BLaER1 treated with 17β-estradiol and CSF1 and Interleukin-3, amounts not matched to agents 10 nM and 100 nM (cell line): ENCODE measurements at regions not wholly inside any gene's neighbourhood (a gene's known extent, or its start where the extent isn't known, plus 50 kb on each side); places are given as distances from the start of the nearest gene placed in this dataset.

Experiments used
- H3K27ac ChIP-seq, 11 experiments: shearing (Covaris generic); formaldehyde crosslinking; 2 replicates each; pipeline ENCODE4 v1.8.1; 2022
- H3K27me3 ChIP-seq, 11 experiments: shearing (Covaris generic); formaldehyde crosslinking; 2 replicates each; pipeline ENCODE4 v1.8.1; 2022
- H3K36me3 ChIP-seq, 11 experiments: shearing (Covaris generic); formaldehyde crosslinking; 2 replicates each; pipeline ENCODE4 v1.8.1; 2022
- H3K4me1 ChIP-seq, 10 experiments: shearing (Covaris generic); formaldehyde crosslinking; 2 replicates each; pipeline ENCODE4 v1.8.1; 2022
- H3K4me2 ChIP-seq, 11 experiments: shearing (Covaris generic); formaldehyde crosslinking; 2 replicates each; pipeline ENCODE4 v1.8.1; 2022
- H3K4me3 ChIP-seq, 10 experiments: shearing (Covaris generic); formaldehyde crosslinking; 2 replicates each; pipeline ENCODE4 v1.8.1; 2022
- H3K9ac ChIP-seq, 11 experiments: shearing (Covaris generic); formaldehyde crosslinking; 2 replicates each; pipeline ENCODE4 v1.8.1; 2022
- H3K9me3 ChIP-seq, 11 experiments: shearing (Covaris generic); formaldehyde crosslinking; replicated peaks in 1 of 11; 2 replicates each; pipeline ENCODE4 v1.8.1; 2022
- H4K20me1 ChIP-seq, 11 experiments: shearing (Covaris generic); formaldehyde crosslinking; 2 replicates each; pipeline ENCODE4 v1.8.1; 2022
- Cebpa-rat ChIP-seq, 11 experiments: shearing (Covaris generic); IDR thresholded peaks; 2 replicates each; pipeline ENCODE4 v1.8.1; 2022

DNA sequence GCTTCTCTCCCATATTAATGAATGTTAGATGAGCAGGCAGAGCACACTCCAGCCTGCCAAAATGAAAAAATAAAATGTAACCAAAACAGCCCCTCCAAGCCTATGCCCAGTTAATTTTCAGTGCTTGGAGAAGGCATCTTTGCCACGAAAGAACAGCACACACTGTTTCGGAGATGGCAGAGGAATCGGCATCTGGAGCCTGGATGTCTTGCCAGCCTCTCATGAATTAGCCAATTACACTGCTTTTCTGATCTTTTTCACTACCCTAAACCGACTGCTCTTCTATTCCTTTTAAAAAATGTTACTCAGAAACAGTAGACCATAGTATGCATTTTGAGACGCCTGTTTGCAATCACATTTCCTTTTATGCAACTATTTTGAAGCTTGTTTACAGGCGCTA, 249.6 kb downstream of the TLE3 start:
- Histone ChIP-seq H4K20me1 (peaks cover 0 to 32% (median 10%) of the 10 kb centered on the region in 11 experiments; a peak in 9 of 22 replicates), H3K4me2 (no peak overlapping the region), H3K4me3 (no peak overlapping the region), H3K4me1 (no peaks in the 10 kb centered on the region), H3K27me3 (peaks cover 32 to 71% (median 48%) of the 10 kb centered on the region in 11 experiments), H3K9me3 (peaks cover 0 to 11% (median 0%) of the 10 kb centered on the region in 11 experiments; a peak in 7 of 22 replicates), H3K27ac (no peak overlapping the region), H3K36me3 (no peaks in the 10 kb centered on the region), H3K9ac (no peak overlapping the region)
- no peak for TF ChIP-seq Cebpa-rat (IDR thresholded peaks at IDR 0.05)

DNA sequence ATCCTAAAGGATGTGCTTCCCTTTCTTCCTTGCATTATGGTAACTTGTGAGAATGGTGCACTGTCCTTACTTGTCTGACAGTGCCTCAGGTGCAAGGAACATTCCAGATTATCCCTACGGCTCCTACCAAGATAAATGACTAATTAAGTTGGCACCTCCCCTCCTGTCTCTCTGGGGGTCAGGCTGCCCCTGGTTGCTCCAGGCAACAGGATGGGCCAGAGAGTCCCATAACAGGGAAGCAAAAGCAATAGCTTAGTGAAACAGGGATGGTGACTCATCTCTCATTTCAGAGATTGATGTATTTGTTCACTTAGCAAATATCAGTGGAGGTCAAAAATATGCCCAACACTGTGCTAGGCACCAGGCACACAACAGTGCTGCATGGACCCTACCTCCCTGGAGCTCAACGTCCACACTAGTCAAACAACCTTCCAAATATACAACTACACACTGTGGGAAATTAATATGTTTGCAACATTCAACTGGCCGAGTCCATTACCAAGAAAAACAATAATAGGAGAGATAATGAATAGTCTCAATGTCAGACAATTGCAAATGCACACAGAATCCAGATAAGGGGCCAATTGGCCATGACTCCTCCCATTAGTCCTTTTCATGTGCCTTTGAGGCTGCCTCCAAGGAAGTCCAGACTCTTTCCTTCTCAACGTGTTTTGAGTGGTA, 249.0 kb downstream of the TLE3 start:
- H3K4me3 ChIP-seq, result no peak overlapping the region
- no peaks in the 10 kb centered on the region for H3K4me1 ChIP-seq
- peaks cover 38 to 71% (median 53%) of the 10 kb centered on the region in 11 experiments for H3K27me3 ChIP-seq
- H4K20me1 ChIP-seq, result peaks cover 0 to 38% (median 13%) of the 10 kb centered on the region in 11 experiments; a peak in 9 of 22 replicates
- H3K9me3 ChIP-seq, result peaks cover 0 to 16% (median 0%) of the 10 kb centered on the region in 11 experiments; a peak in 7 of 22 replicates
- H3K36me3 ChIP-seq, result no peaks in the 10 kb centered on the region
- H3K27ac ChIP-seq, result no peak overlapping the region
- H3K4me2 ChIP-seq, result no peak overlapping the region
- no peak overlapping the region for H3K9ac ChIP-seq
- no peak for TF ChIP-seq Cebpa-rat (IDR thresholded peaks at IDR 0.05)

GRCh38 chr15:69849232-69849610, 248.5 kb downstream of the TLE3 start:
- Histone ChIP-seq H3K27me3 (peaks cover 43 to 71% (median 59%) of the 10 kb centered on the region in 11 experiments), H3K4me2 (no peak overlapping the region), H3K36me3 (no peaks in the 10 kb centered on the region), H3K9me3 (peaks cover 0 to 16% (median 0%) of the 10 kb centered on the region in 11 experiments; a peak in 7 of 22 replicates), H3K4me3 (no peak overlapping the region), H4K20me1 (peaks cover 0 to 40% (median 13%) of the 10 kb centered on the region in 11 experiments; a peak in 9 of 22 replicates), H3K9ac (no peak overlapping the region), H3K27ac (no peak overlapping the region), H3K4me1 (no peaks in the 10 kb centered on the region)
- no peak for TF ChIP-seq Cebpa-rat (IDR thresholded peaks at IDR 0.05)

GRCh38 chr15:69852482-69852881, 245.2 kb downstream of the TLE3 start:
- no peaks in the 10 kb centered on the region for H3K36me3 ChIP-seq
- peaks cover 76 to 99% (median 91%) of the 10 kb centered on the region in 11 experiments for H3K27me3 ChIP-seq
- H3K4me3 ChIP-seq, result no peak overlapping the region
- no peak overlapping the region for H3K9ac ChIP-seq
- H3K9me3 ChIP-seq, result peaks cover 0 to 16% (median 0%) of the 10 kb centered on the region in 11 experiments; a peak in 7 of 22 replicates
- no peak overlapping the region for H3K27ac ChIP-seq
- TF ChIP-seq Cebpa-rat (IDR thresholded peaks at IDR 0.05), result no peak
- peaks cover 0 to 73% (median 40%) of the 10 kb centered on the region in 11 experiments; a peak in 15 of 22 replicates for H4K20me1 ChIP-seq
- H3K4me2 ChIP-seq, result no peak overlapping the region
- peaks cover 9 to 28% (median 25%) of the 10 kb centered on the region in 10 experiments for H3K4me1 ChIP-seq

GRCh38 chr15:69852916-69853315, 244.8 kb downstream of the TLE3 start:
- peaks cover 0 to 16% (median 0%) of the 10 kb centered on the region in 11 experiments; a peak in 7 of 22 replicates for H3K9me3 ChIP-seq
- H3K27ac ChIP-seq, result no peak overlapping the region
- H3K4me2 ChIP-seq, result no peak overlapping the region
- peaks cover 0 to 77% (median 44%) of the 10 kb centered on the region in 11 experiments; a peak in 17 of 22 replicates for H4K20me1 ChIP-seq
- no peaks in the 10 kb centered on the region for H3K36me3 ChIP-seq
- H3K4me1 ChIP-seq, result peaks cover 14 to 33% (median 29%) of the 10 kb centered on the region in 10 experiments
- peaks cover 80 to 100% (median 95%) of the 10 kb centered on the region in 11 experiments for H3K27me3 ChIP-seq
- H3K9ac ChIP-seq, result no peak overlapping the region
- TF ChIP-seq Cebpa-rat (IDR thresholded peaks at IDR 0.05), result no peak
- no peak overlapping the region for H3K4me3 ChIP-seq

DNA sequence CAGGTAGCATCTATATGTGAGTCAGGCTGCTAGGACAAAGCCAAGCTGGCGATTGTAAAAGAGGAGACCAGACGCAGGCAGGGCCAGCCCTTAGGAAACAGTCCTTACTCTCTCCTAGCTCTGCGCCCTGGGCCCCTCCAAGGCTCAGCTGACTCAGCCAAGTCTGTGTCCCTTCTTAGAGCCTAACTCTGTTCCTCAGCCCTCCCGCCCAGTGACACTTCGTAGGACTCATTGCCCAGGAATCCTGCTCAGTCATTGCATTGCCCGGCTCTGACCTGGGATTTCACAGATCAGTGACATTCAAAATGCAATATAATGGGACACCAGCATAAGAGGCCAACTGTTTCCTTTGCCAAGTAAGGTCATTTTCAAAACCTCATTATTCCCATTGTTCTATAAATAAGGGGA, 244.2 kb downstream of the TLE3 start:
- Histone ChIP-seq H4K20me1 (peaks cover 0 to 84% (median 50%) of the 10 kb centered on the region in 11 experiments; a peak in 17 of 22 replicates), H3K4me2 (no peak overlapping the region), H3K4me3 (no peak overlapping the region), H3K27me3 (peaks cover 87 to 100% (median 99%) of the 10 kb centered on the region in 11 experiments), H3K27ac (no peak overlapping the region), H3K9me3 (peaks cover 0 to 16% (median 0%) of the 10 kb centered on the region in 11 experiments; a peak in 7 of 22 replicates), H3K4me1 (peaks cover 15 to 39% (median 35%) of the 10 kb centered on the region in 10 experiments), H3K36me3 (no peaks in the 10 kb centered on the region), H3K9ac (no peak overlapping the region)
- TF ChIP-seq Cebpa-rat (IDR thresholded peaks at IDR 0.05), result no peak

DNA sequence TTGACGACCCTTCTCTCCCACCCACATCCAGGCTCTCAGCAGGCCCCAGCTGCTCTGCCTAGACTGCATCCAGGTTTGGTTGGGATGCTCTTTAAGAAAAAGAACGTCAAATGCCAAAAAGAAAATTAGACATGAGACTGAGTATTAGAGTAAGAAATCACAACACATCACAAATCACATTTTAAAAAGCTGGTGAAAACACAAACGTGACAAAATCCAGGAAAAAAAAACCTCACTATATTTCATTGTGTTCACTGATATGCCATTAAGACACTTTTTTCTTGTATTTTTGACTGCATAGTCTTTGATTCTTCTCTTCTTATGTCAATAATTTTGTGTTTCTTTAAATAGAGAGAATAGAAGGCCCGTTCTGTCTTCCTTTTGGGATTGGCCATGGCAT, 243.7 kb downstream of the TLE3 start:
- no peak overlapping the region for H3K4me2 ChIP-seq
- peaks cover 91 to 100% (median 99%) of the 10 kb centered on the region in 11 experiments for H3K27me3 ChIP-seq
- peaks cover 0 to 16% (median 0%) of the 10 kb centered on the region in 11 experiments; a peak in 7 of 22 replicates for H3K9me3 ChIP-seq
- no peak overlapping the region for H3K27ac ChIP-seq
- H3K9ac ChIP-seq, result no peak overlapping the region
- no peak overlapping the region for H3K4me3 ChIP-seq
- no peaks in the 10 kb centered on the region for H3K36me3 ChIP-seq
- H3K4me1 ChIP-seq, result peaks cover 15 to 39% (median 35%) of the 10 kb centered on the region in 10 experiments
- TF ChIP-seq Cebpa-rat (IDR thresholded peaks at IDR 0.05), result no peak
- H4K20me1 ChIP-seq, result peaks cover 0 to 87% (median 54%) of the 10 kb centered on the region in 11 experiments; a peak in 17 of 22 replicates

GRCh38 chr15:69854521-69855181, 243.1 kb downstream of the TLE3 start:
- TF ChIP-seq Cebpa-rat (IDR thresholded peaks at IDR 0.05), result no peak

More at GRCh38 chr15:69854521-69855181, 243.1 kb downstream of the TLE3 start:
- Histone ChIP-seq H3K4me3 (no peak overlapping the region), H3K9ac (no peak overlapping the region), H3K27ac (no peak overlapping the region), H3K9me3 (peaks cover 0 to 16% (median 0%) of the 10 kb centered on the region in 11 experiments; a peak in 7 of 22 replicates), H4K20me1 (peaks cover 0 to 87% (median 54%) of the 10 kb centered on the region in 11 experiments; a peak in 17 of 22 replicates), H3K4me2 (0 out of 22 replicates have a peak overlapping the region, but pooled peaks of 2 of the 11 experiments have one; percentile 6 to 59), H3K36me3 (no peaks in the 10 kb centered on the region), H3K27me3 (peaks cover 98 to 100% (median 100%) of the 10 kb centered on the region in 11 experiments), H3K4me1 (peaks cover 15 to 39% (median 35%) of the 10 kb centered on the region in 10 experiments)
